ENCODE measurements at regions not wholly inside any gene's neighbourhood (a gene's known extent, or its start where the extent isn't known, plus 50 kb on each side); places are given as distances from the start of the nearest gene placed in this dataset.

- no peak overlapping the region for H3K9ac ChIP-seq
- no peak overlapping the region for H3K4me2 ChIP-seq
- DNase-seq: no peak
- H3K9me3 ChIP-seq: no peaks in the 10 kb centered on the region
- H3K9me2 ChIP-seq: no peaks in the 10 kb centered on the region
- ChIA-PET POLR2A (no interaction called here), CTCF (no interaction called here)
- no peak overlapping the region for H3K4me3 ChIP-seq (ENCODE audit: low read depth in 2 of 2, low read length in 1 of 2)
- H3K27me3 ChIP-seq (ENCODE audit: insufficient read depth): no peaks in the 10 kb centered on the region
- H3F3A ChIP-seq (replicated peaks; ENCODE audit: insufficient read depth): no peaks in the 10 kb centered on the region
- H3K79me2 ChIP-seq (ENCODE audit: insufficient read depth): no peaks in the 10 kb centered on the region
- no peaks in the 10 kb centered on the region for H3K36me3 ChIP-seq (replicated peaks in 1 of 2; ENCODE audit: control insufficient read depth in 1 of 2, insufficient read depth in 2 of 2, low read length in 1 of 2)
- H3K27ac ChIP-seq (ENCODE audit: low read depth in 2 of 2, low read length in 1 of 2): no peak overlapping the region
- H3K4me1 ChIP-seq (ENCODE audit: control insufficient read depth in 1 of 2, insufficient read depth in 2 of 2, low read depth in 1 of 2, low read length in 1 of 2): no peaks in the 10 kb centered on the region
- no peaks in the 10 kb centered on the region for H4K20me1 ChIP-seq (ENCODE audit: insufficient read depth)
- H2AFZ ChIP-seq (ENCODE audit: low read depth): no peak overlapping the region
- TF ChIP-seq FOXM1 (IDR thresholded peaks at IDR 0.05; ENCODE audit: low read depth) (no peak), USF1 (IDR thresholded peaks at IDR 0.05; ENCODE audit: borderline replicate concordance, low read depth) (no peak), ELF1 (IDR thresholded peaks at IDR 0.05) (no peak), FOSL2 (IDR thresholded peaks at IDR 0.05; ENCODE audit: borderline replicate concordance, low read depth) (no peak), USF2 (IDR thresholded peaks at IDR 0.05; ENCODE audit: borderline replicate concordance, low read depth, low read length) (no peak), REST (IDR thresholded peaks at IDR 0.05; ENCODE audit: low read depth, low read length) (no peak), SIN3A (IDR thresholded peaks at IDR 0.05; ENCODE audit: borderline replicate concordance, low read depth, low read length) (no peak), ZBTB33 (IDR thresholded peaks at IDR 0.05; ENCODE audit: borderline replicate concordance, low read depth) (no peak), JUND (IDR thresholded peaks at IDR 0.05) (no peak)
Measured at GRCh38 chr1:163823017-163823416, 501.3 kb downstream of the NUF2 start.

DNA sequence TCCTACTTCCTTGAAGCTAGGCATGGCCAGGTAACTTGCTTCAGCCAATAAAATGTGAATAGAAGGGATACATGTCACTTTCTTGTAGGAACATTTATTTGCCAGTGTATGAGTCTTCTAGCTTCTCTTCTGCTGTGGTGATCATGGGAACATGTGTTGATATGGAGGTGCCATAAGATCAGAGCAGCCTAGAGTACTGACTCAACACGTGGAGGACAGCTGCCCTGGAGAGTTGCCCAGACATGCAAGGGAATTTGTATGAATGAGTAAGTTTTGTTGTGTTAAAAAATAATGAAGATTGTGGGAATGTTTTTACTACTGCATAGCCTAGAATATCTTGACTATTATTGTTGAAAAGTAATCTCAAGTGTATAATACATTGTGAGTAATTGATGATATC, 502.3 kb downstream of the NUF2 start:
- no peak for DNase-seq
- no peak overlapping the region for H3K27ac ChIP-seq (ENCODE audit: low read depth in 2 of 2, low read length in 1 of 2)
- ChIA-PET CTCF (no interaction called here), POLR2A (no interaction called here)
- H2AFZ ChIP-seq (ENCODE audit: low read depth): no peak overlapping the region
- no peaks in the 10 kb centered on the region for H4K20me1 ChIP-seq (ENCODE audit: insufficient read depth)
- H3K27me3 ChIP-seq (ENCODE audit: insufficient read depth): no peaks in the 10 kb centered on the region
- no peaks in the 10 kb centered on the region for H3F3A ChIP-seq (replicated peaks; ENCODE audit: insufficient read depth)
- H3K79me2 ChIP-seq (ENCODE audit: insufficient read depth): no peaks in the 10 kb centered on the region
- no peaks in the 10 kb centered on the region for H3K36me3 ChIP-seq (replicated peaks in 1 of 2; ENCODE audit: control insufficient read depth in 1 of 2, insufficient read depth in 2 of 2, low read length in 1 of 2)
- no peak overlapping the region for H3K9ac ChIP-seq
- no peaks in the 10 kb centered on the region for H3K9me3 ChIP-seq
- H3K4me2 ChIP-seq: no peak overlapping the region
- no peaks in the 10 kb centered on the region for H3K4me1 ChIP-seq (ENCODE audit: control insufficient read depth in 1 of 2, insufficient read depth in 2 of 2, low read depth in 1 of 2, low read length in 1 of 2)
- H3K9me2 ChIP-seq: no peaks in the 10 kb centered on the region
- no peak overlapping the region for H3K4me3 ChIP-seq (ENCODE audit: low read depth in 2 of 2, low read length in 1 of 2)
- 0% methylated on average over 1 of the region's 1 CpG for WGBS (ENCODE audit: low lambda C conversion rate)
- TF ChIP-seq RAD21 (IDR thresholded peaks at IDR 0.05; ENCODE audit: low read length) (no peak), USF1 (IDR thresholded peaks at IDR 0.05; ENCODE audit: borderline replicate concordance, low read depth) (no peak), FOSL2 (IDR thresholded peaks at IDR 0.05; ENCODE audit: borderline replicate concordance, low read depth) (no peak), TAF1 (IDR thresholded peaks at IDR 0.05; ENCODE audit: borderline replicate concordance, low read depth, low read length) (no peak), REST (IDR thresholded peaks at IDR 0.05; ENCODE audit: low read depth, low read length) (no peak), FOXJ3 (CRISPR knock-in tag; IDR thresholded peaks at IDR 0.05) (no peak), POLR2AphosphoS5 (IDR thresholded peaks at IDR 0.05; ENCODE audit: low read depth, low read length) (no peak), TEAD4 (IDR thresholded peaks at IDR 0.05; ENCODE audit: borderline replicate concordance, insufficient read depth) (no peak), MEF2A (IDR thresholded peaks at IDR 0.05; ENCODE audit: borderline replicate concordance, low read depth) (no peak), YY1 (IDR thresholded peaks at IDR 0.05; ENCODE audit: low read depth) (no peak)

Data from SK-N-SH (cell line).